GM18508 (cell line): ENCODE measurements at regions not wholly inside any gene's neighbourhood (a gene's known extent, or its start where the extent isn't known, plus 50 kb on each side); places are given as distances from the start of the nearest gene placed in this dataset.
"Not testable (repeated sequence)": the region's sequence is repeated elsewhere in the genome, so short reads cannot be mapped to it uniquely, and the experiment has no call there.

Experiments
- ATAC-seq: cut with Tn5 transposase; IDR thresholded peaks from one replicate; pipeline ENCODE4 v1.9.1; 2021; ENCODE audit warnings: moderate number of reproducible peaks; ENCODE audit not compliant: insufficient read depth, unreplicated experiment

- no peak for ATAC-seq
Measured at GRCh38 chr4:111323916-111324315, 701.0 kb upstream of the PITX2 start.

DNA sequence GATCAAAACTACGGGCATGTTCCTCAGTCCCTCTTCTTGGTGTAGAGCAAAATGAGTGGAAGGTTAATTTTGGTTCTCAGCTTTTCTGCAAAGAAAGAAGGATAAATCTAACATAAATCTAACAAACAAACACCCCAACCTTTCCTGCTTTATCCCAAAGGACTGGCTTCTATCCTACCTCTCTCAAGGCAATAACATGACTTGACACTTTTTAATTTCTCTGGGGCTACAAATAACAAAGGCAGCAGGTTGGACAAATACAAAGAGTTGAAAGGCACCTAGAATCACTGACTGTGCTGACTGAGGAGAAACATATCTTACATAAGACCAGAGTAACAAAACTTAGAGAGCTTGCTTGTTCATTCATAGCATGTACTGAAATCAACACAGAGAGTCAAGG lies 703.6 kb upstream of the PITX2 start:
- ATAC-seq, result no peak

DNA sequence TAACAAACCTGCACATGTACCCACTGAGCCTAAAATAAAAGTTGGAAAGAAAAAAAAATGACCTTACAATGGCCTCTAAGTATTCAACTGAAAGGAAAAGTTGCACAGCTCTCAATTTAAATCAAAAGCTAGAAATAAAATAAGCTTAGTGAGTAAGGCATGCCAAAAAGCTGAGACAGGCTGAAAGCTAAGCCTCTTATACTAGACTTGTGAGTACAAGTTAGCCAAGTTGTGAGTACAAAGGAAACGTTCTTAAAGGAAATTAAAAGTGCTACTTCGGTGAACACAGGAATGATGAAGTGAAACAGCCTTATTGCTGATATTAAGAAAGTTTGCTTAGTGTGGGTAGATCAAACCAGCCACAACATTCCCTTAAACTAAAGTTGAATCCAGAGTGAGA lies 707.9 kb upstream of the PITX2 start:
- no peak for ATAC-seq

DNA sequence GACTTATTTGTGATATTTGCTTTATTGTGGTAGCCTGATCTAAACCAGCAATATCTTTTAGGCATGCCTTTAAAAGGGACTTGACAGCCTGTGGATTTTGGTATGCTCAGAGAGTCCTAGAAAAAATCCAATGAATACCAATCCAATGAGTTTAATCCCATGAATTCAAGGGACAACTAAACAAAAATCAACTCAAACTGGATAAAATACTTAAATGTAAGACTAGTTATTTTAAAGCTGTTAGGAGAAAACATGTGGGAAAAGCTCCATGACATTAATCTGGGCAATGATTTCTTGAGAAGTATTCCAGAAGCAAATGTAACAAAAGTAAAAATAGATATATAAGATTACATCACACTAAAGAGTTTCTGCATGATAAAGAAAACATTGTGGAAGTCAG lies 711.5 kb upstream of the PITX2 start:
- ATAC-seq, result no peak

- ATAC-seq, result not testable (repeated sequence)
Measured at GRCh38 chr4:111337186-111337876, 714.5 kb upstream of the PITX2 start.

- ATAC-seq, result no peak
Measured at GRCh38 chr4:111359602-111360001, 736.7 kb upstream of the PITX2 start.

GRCh38 chr4:111360906-111361305 lies 738.0 kb upstream of the PITX2 start:
- ATAC-seq, result no peak

DNA sequence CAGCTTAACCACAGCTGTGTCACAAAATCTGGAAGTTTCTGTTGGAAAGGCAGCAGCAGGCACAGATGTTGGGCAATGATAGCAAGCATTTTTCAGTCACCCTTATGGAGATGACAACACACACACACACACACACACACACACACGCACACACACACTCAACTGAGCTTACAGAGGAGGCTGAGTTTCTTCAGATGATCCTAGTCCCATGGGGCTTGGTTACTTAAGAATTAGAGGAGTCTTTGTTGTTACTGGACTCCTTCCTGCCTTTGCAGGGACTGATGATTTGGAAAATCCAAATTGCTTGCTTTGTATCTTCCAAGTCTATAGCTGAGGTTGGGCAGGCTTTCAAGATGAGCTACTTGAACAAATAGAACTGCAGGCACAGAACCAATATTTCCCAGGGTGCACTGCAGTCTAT lies 740.1 kb upstream of the PITX2 start:
- ATAC-seq, result no peak

- ATAC-seq, result not testable (repeated sequence)
Measured at GRCh38 chr4:111377880-111378279, 755.0 kb upstream of the PITX2 start.

DNA sequence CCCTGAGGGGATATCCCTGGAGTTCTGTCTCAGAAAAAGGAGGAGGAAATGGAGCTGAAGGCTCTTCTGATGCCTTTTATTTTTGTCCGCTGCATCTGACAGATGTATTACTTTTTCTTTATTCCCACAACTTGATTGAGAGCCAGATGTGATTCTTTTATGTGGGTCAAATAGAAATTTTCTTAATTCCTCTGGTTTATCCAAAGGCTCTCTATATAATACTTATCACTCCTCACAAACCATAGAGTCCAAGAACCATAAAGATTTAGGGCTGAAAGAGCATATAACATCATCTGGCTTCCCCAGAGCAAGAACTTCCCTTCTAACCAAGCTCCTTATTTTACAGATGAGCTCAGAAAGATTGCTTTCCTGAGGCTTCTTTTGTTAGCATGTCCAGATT lies 756.7 kb upstream of the FAM241A start:
- ATAC-seq, result no peak

DNA sequence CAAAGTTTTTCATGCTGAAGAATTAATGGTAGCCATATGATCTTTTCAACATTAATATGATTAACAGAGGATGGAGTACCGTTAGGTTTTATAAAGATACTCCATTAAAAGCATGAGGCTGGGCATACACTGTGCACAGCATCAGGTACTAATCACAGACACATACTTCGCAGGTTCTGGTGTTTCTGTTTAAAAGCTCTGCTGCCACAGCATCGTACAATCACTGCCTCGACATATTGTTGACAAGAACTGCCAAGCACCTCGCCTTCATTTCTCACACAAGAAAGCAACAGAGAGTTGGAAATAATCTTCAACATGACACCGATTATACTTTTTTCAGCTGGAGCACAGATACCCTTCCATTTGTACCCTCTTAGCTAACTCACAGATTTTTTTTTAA lies 753.4 kb upstream of the FAM241A start:
- no peak for ATAC-seq

- no peak for ATAC-seq
Measured at GRCh38 chr4:111393781-111394180, 751.5 kb upstream of the FAM241A start.

DNA sequence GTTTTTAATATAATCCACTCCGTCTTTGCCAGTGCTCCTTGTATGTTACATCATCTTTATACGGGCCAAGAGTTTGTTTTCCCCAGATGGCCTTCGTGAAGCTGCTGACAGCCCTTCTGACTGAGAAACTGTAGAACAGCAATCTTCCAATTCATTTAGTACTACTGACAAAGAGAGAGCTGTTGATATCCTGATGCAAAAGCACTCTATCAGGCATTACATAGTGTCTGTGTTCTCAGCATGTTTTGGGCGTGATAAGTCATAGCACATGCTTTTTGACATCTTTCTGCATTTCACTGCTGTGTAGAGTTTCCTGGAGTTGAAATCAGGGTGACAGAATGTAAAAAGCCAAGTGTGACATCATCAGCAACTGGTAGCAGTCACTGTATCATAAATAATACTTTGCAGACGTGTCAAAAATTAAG lies 746.3 kb upstream of the FAM241A start:
- no peak for ATAC-seq

GRCh38 chr4:111399623-111400022 lies 745.6 kb upstream of the FAM241A start:
- ATAC-seq, result no peak

GRCh38 chr4:111400741-111401140 lies 744.5 kb upstream of the FAM241A start:
- ATAC-seq, result no peak

- no peak for ATAC-seq
Measured at GRCh38 chr4:111404673-111405072, 740.6 kb upstream of the FAM241A start.

GRCh38 chr4:111405989-111406388 lies 739.3 kb upstream of the FAM241A start:
- no peak for ATAC-seq

- ATAC-seq, result no peak
Measured at GRCh38 chr4:111410571-111410970, 734.7 kb upstream of the FAM241A start.

DNA sequence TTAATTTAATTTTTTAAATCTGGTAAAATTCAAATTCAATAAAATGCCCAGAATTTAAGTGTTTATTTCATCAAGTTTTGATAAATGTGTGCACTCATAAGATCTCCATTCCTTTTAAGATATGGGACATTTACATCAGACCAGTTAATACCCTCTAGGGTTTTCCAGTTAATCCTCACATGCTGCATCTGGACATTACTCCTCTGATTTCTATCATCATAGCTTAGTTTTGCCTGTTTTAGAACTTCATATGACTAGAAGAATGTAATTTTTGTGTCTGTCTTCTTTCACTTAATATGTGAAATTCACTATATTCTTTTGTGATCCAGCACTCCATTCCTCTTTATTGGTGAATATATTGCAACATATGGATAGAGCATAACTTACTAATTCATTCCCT lies 727.7 kb upstream of the FAM241A start:
- ATAC-seq, result no peak

- no peak for ATAC-seq
Measured at GRCh38 chr4:111433441-111433840, 711.8 kb upstream of the FAM241A start.

DNA sequence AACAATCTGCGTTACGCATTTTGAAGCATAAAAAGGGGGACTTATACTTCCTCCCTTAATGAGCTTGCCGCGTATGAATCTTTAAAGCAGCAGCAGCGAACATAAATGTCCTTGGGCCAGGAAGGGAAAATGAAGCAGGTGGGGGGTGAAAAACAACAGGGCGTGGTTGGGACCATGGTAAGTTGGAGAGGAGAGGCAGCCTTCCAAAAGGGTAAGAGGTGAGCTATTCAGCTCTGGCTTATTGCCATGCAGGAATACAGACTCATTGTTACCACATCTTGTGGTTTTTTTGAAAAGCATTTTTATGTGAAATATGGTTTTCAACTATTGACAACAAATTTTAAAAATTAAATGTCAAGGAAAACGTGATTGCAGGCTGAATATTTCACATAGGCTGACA lies 710.7 kb upstream of the FAM241A start:
- ATAC-seq, result no peak

DNA sequence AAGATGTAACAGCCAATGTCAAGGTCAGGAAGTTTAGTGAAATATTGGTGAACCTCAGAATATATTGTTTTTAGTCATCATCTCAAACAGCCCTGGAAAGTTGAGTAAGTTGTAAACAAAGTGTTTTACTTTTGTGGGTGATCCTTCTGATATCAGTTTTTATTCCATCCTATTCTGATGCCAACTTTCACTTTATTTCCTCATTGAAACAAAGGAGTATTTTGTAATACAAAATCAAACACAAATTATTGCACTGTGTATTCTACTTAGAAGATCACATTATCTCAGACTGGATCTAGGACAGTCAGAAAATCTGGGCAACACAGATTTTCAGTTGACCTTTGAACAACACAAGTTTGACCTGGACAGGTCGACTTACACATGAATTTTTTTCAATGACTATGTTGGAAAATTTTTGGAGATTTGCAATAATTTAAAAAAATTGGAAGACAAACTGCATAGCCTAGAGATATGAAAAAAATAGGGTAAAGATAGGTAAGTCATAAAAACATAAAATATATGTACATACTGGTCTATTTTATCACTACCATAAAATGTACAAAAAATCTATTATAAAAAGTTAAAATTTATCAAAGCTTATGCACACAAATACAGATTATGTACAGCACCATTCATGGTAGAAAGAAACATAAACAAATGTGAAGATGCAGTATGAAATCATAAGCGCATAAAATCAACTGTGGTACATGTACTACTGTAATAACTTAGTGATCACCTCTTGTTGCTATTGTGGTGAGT lies 709.1 kb upstream of the FAM241A start:
- no peak for ATAC-seq
